ENCODE measurements at regions not wholly inside any gene's neighbourhood (a gene's known extent, or its start where the extent isn't known, plus 50 kb on each side); places are given as distances from the start of the nearest gene placed in this dataset.

GRCh38 chrY:26408671-26409328 is 786.9 kb downstream of the CDY1 start:
- no peak for DNase-seq (ENCODE audit: low spot score)

- no peak for DNase-seq (ENCODE audit: low spot score)
Measured at GRCh38 chrY:26409329-26409712, 787.4 kb downstream of the CDY1 start.

Small RNAs in the stretch of these regions (small RNA-seq; reads per million reads assigned to genes)
- gene AC024067.1 (0 reads per million in 2 experiments), gene RF00156 (0.03 to 0.04 reads per million in 2 experiments), gene RNU6-1314P (0 reads per million in 2 experiments)

All from SK-N-DZ (cell line).